HG03097 (cell line): ENCODE measurements at regions not wholly inside any gene's neighbourhood (a gene's known extent, or its start where the extent isn't known, plus 50 kb on each side); places are given as distances from the start of the nearest gene placed in this dataset.
"Not testable (repeated sequence)": the region's sequence is repeated elsewhere in the genome, so short reads cannot be mapped to it uniquely, and the experiment has no call there.

ENCODE experiments used
- ATAC-seq: cut with Tn5 transposase; IDR thresholded peaks from one replicate; pipeline ENCODE4 v1.9.1; 2021; ENCODE audit not compliant: unreplicated experiment, low FRiP score

DNA sequence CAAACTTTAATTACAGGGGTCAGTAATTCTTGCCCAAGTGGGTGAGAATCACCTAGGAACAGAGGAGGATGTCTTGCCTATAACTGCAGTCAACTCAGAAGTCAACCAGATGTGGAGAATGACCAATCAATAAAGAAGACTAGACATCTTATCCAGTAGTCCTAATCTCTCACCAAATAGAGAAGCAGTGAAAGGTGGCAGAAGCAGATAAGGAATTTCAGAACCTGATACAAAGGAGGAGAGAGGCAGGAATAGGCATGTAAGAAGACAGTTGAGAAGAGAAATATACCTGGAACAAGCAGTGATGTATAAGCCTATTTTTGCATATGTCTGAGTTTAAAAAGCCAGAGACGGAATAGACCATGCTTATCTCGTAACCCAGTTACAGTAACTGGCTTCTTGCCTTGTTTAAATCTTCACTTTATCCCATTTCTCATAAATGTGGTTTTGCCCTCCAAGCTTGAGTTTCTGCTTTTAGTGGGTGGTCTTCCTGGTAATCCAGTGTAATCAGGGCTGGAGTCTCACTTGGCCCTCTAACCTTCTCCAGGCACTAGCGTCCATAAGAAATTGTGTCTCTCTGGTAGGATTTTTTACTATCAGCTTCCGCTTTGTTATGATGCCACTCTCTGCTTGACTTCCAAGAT lies 401.0 kb downstream of the SUCLG1 start:
- ATAC-seq, result no peak

GRCh38 chr2:84055816-84056215 lies 403.3 kb downstream of the SUCLG1 start:
- ATAC-seq, result no peak

GRCh38 chr2:84054577-84054976 lies 404.5 kb downstream of the SUCLG1 start:
- not testable (repeated sequence) for ATAC-seq

DNA sequence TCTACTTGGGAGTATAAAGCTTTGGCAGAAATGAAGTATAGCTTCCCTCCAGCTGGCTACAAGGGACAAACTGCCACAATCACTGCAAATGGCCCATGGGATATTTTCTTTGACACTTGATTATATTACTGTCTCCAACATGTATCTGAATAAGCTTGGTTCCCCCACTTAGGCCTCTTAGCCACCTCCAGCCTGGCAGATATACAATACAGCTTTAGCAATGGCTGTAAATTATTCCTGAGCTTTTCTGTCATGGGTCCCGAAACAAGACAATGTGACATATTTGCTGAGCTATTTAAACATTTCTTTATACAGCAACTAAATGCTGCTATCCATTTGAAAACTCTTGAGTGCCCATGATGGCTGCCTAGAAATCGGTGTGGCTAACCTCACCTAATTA lies 406.2 kb downstream of the SUCLG1 start:
- no peak for ATAC-seq

DNA sequence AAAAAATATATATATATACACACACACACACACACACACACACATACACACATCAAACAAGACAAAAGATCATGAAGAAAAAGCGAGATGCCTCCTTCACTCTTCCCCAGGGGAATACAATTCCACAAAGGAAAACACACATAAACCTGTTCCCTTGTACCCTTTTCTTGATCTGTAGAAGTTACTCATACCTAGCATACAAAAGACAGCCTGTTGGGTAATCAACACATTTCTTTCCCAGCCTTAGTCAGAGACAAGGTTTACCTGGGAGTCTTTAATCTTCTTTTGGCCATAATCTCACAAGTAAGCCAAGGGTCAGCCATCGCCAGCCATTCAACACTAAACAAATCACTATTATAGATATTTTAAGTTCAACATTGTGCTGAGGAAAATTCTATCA lies 407.0 kb downstream of the SUCLG1 start:
- no peak for ATAC-seq

DNA sequence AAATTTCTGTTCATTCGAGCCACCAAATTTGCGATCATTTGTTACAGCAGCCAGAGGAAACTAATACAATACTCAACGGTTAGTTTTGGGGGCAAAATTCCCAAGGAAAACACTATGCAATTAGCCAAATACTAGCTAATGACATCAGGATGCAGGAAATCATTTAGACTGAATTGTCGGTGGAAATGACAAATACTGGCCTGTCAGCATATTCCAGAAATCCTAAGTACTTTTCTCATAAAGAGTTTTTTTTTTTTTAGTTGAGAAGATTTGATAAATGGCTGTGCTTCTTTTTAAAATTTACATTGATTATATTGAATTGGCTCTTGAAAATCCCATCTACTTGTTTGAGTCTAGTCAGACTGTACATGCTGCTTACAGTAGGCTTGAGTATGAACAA lies 410.1 kb downstream of the SUCLG1 start:
- ATAC-seq, result no peak

DNA sequence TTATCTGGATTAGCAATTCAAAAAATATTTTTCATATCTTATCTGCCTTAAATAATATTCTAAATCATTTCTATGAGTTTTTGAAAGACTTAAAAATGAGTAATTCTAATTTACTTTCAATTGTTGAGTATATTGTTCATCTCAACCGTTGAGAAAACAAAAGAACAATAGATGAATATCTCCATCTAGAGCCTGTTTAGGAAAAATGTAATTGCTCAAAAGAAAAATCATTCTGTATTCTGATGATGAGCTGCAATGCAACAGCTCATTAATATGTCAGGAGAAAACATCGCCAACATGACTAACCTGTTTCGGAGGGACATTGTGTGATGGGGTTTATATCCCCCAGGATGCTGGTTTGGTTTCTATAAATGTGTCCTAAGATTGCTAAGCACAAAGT lies 417.6 kb downstream of the SUCLG1 start:
- no peak for ATAC-seq

- no peak for ATAC-seq
Measured at GRCh38 chr2:84040281-84040680, 418.8 kb downstream of the SUCLG1 start.

DNA sequence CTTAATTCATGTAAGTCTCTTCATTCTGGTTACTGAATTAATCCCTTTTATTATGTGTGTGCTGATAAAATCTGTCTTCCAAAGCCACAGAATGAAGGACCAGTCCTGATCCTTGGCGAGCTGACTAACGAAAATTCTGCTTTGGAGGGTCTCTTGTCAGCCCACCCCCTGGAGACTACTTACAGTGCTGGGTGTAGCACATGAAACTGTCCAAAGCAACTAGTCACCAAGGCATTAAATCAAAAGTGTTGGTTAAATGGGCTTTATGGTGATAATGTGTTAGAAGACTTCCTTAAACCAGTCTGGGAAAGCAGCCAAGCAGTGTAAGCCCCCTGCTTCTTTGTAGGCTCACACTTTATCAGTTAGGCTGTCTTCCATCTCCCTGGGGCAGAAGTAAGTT lies 420.2 kb downstream of the SUCLG1 start:
- ATAC-seq, result no peak

- no peak for ATAC-seq
Measured at GRCh38 chr2:84033347-84033974, 425.6 kb downstream of the SUCLG1 start.

- ATAC-seq, result no peak
Measured at GRCh38 chr2:84031312-84032050, 427.6 kb downstream of the SUCLG1 start.

DNA sequence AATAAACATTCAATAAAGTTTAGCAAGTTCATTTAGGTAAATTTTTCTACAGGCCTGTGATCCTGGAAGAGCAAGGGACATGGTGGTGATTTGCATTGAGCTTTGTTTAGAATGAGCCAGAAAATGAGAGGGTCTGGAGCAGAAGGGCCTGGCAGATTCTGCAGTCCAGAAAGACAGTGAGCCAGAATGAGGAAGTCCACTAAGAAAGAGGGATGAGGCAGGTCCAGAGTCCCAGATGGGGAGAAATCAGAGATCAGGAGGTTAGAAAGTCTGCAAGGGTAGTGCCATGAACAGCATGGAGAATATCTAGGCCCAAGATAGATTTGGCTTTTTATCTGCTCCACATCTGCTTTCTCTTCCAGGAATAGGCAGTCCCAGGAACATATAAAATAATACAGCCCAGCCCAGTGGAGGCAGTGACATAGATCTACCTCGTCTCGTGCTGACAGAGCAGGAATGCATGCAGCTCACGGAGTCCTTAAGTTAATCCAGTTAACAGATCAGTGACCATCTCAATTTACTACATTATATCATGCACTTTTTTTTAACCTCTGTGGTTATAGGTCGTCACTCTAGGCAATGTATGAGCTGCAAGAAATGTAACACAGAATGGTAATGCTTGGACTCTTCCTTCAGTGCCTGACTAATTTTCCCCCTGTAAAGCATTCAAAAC lies 429.0 kb downstream of the SUCLG1 start:
- ATAC-seq, result no peak

DNA sequence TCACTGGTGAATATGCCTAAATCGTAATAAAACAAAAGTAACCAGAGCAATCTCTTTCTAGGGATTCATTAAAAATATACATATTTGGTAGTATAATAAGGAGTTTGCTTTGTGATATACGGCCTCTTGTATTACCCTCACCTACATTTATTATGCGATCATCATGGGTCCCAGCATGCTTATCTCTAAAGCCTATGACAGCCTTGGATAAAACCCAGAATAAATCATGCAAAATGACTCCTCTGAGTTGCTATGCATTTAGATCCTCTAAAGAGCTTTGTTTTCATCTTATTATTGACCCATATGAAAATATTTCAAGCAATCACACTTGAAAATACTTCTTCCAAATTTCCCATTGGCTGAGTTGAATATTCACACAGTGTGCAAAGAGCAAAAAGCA lies 432.3 kb downstream of the SUCLG1 start:
- no peak for ATAC-seq

GRCh38 chr2:84022810-84023431 lies 436.2 kb downstream of the SUCLG1 start:
- ATAC-seq, result no peak

DNA sequence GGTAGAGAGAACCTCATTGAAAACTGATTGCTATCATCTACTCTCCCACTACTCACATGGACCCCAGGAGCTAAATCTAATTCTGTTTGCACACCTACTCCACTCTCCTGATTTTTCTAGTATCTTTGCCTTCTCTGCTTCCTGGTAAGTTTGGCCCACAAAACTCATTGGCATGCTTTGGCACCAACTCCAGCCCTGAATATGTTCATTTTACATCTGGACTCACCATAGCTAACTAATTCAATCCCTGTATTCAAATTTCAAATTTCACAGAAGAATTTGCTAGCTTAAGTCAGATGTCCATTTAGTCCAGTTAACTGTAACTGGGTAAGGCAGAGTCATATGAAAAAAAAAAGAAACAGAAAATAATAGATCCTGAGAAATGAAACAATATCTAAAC lies 442.1 kb downstream of the SUCLG1 start:
- no peak for ATAC-seq

DNA sequence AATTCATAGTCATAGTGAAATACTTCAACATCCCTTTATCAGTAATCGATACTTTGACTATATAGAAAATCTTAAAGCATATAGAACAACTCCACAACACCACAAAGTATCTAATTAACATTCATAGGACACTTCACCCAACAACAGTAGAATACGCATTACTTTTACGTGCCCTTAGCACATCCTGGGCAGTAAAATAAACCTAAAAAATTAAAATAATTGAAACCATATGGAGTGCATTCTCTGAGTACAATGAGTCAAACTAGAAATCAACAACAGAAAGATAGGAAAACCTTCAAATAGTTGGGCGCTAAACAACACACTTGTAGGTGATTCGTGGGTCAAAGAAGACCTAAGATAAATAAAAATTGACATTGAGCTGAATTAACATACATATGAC lies 442.9 kb downstream of the SUCLG1 start:
- ATAC-seq, result no peak

DNA sequence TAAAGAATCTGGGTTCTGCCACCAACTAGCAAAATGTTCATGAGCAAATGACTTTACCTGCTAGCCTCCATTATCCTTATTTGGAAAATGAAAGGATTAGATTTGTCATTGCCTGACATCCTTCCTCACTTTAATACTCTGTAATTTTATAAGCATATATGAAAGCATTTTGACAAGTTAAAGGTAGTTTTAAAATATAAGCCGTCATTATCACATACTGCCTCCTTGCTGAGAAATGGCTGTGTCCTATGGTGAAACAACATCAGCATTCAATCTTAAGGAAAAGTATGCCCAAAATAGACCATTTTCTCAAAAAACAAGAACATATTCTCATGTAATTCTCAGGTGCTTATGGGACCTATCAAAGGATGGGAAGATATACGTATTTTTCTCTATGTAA lies 461.2 kb downstream of the SUCLG1 start:
- ATAC-seq, result no peak

DNA sequence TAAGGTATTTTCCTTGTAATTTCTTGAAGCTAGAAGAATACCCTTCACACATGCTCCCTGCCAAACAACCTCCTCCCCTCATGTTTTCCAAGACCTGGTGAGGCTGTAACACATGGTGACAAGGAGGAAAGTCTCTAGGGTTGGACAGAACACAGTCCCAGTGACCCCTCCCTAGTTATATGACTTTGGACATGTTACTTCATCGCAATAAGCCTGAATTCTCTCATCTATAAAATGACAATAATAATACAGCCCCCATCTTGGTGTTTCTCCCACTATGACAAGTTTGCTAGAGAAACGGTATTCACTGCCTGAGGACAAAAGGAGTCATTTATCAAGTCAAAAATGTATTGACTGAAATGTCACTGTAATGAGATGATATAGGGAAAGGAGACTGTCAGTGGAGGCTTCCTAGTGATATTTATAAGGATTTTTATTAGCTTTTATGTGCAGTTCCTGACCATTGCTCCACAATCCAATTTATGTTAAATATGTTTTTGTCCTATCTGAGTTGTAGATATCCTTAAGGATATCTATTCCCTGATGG lies 464.4 kb downstream of the SUCLG1 start:
- ATAC-seq, result no peak

- no peak for ATAC-seq
Measured at GRCh38 chr2:83993873-83994632, 465.0 kb downstream of the SUCLG1 start.

GRCh38 chr2:83991992-83992391 lies 467.1 kb downstream of the SUCLG1 start:
- no peak for ATAC-seq
